OCI-LY3 (cell line): ENCODE measurements at regions not wholly inside any gene's neighbourhood (a gene's known extent, or its start where the extent isn't known, plus 50 kb on each side); places are given as distances from the start of the nearest gene placed in this dataset.

Source experiments
- CTCF ChIP-seq: fragments of 200-600, 300-600 bp; sonication (generic); IDR thresholded peaks from 2 replicates; pipeline ENCODE4 v1.5.1; 2014; ENCODE audit warnings: antibody characterized with exemption, low read length, low read depth
- EZH2phosphoT487 ChIP-seq: fragments of 200-600 bp; shearing (Covaris generic); IDR thresholded peaks from 2 replicates; pipeline ENCODE4 v1.6.1; 2018; ENCODE audit warnings: antibody characterized with exemption, mixed run types, low read depth

GRCh38 chr3:70740872-70741271 is 428.4 kb upstream of the MDFIC2 start:
- TF ChIP-seq CTCF: no peak
- TF ChIP-seq EZH2phosphoT487: no peak
